ENCODE measurements at regions not wholly inside any gene's neighbourhood (a gene's known extent, or its start where the extent isn't known, plus 50 kb on each side); places are given as distances from the start of the nearest gene placed in this dataset.

- Histone ChIP-seq H4K20me1 (ENCODE audit: control insufficient read depth, extremely low read depth, insufficient read depth, low read length) (no peaks in the 10 kb centered on the region), H3K4me1 (ENCODE audit: control insufficient read depth, extremely low read depth, insufficient read depth, low read length) (no peaks in the 10 kb centered on the region), H3K4me3 (replicated peaks in 1 of 4; ENCODE audit: control extremely low read depth in 1 of 4, insufficient read depth in 1 of 4, low read depth in 3 of 4, low read length in 4 of 4) (no peak overlapping the region), H3K36me3 (ENCODE audit: control insufficient read depth, insufficient read depth, low read length) (no peaks in the 10 kb centered on the region), H2AFZ (ENCODE audit: low read length) (no peak overlapping the region), H3K9me3 (ENCODE audit: control insufficient read depth, insufficient read depth, low read depth, low read length) (no peaks in the 10 kb centered on the region), H3K27ac (ENCODE audit: insufficient read depth, low read length) (no peak overlapping the region), H3K79me2 (ENCODE audit: control insufficient read depth, insufficient read depth, low read length) (no peaks in the 10 kb centered on the region), H3K27me3 (ENCODE audit: control insufficient read depth, insufficient read depth, low read length) (no peaks in the 10 kb centered on the region), H3K9ac (ENCODE audit: insufficient read depth, low read length) (no peak overlapping the region), H3K4me2 (ENCODE audit: extremely low read depth, insufficient read depth, low read length) (no peak overlapping the region)
- DNase-seq (ENCODE audit: low read depth in 2 of 2): no peak
- TF ChIP-seq EZH2 (IDR thresholded peaks at IDR 0.05; ENCODE audit: low read length, missing control alignments) (no peak), CTCF (conservative IDR thresholded peaks at IDR 0.05 in 1 of 2, IDR thresholded peaks at IDR 0.05 in 1 of 2; ENCODE audit: low read depth in 1 of 2, low read length in 2 of 2) (no peak)
Measured at GRCh38 chr2:196513796-196514526, 125.6 kb upstream of the CCDC150 start.

GRCh38 chr2:196514641-196515040, 124.9 kb upstream of the CCDC150 start:
- TF ChIP-seq CTCF (conservative IDR thresholded peaks at IDR 0.05 in 1 of 2, IDR thresholded peaks at IDR 0.05 in 1 of 2; ENCODE audit: low read depth in 1 of 2, low read length in 2 of 2): no peak
- TF ChIP-seq EZH2 (IDR thresholded peaks at IDR 0.05; ENCODE audit: low read length, missing control alignments): no peak
- no peak for DNase-seq (ENCODE audit: low read depth in 2 of 2)
- H2AFZ ChIP-seq (ENCODE audit: low read length): no peak overlapping the region
- H3K4me2 ChIP-seq (ENCODE audit: extremely low read depth, insufficient read depth, low read length): no peak overlapping the region
- H3K27me3 ChIP-seq (ENCODE audit: control insufficient read depth, insufficient read depth, low read length): no peaks in the 10 kb centered on the region
- no peaks in the 10 kb centered on the region for H3K9me3 ChIP-seq (ENCODE audit: control insufficient read depth, insufficient read depth, low read depth, low read length)
- H4K20me1 ChIP-seq (ENCODE audit: control insufficient read depth, extremely low read depth, insufficient read depth, low read length): no peaks in the 10 kb centered on the region
- no peaks in the 10 kb centered on the region for H3K79me2 ChIP-seq (ENCODE audit: control insufficient read depth, insufficient read depth, low read length)
- H3K4me1 ChIP-seq (ENCODE audit: control insufficient read depth, extremely low read depth, insufficient read depth, low read length): no peaks in the 10 kb centered on the region
- H3K9ac ChIP-seq (ENCODE audit: insufficient read depth, low read length): no peak overlapping the region
- no peak overlapping the region for H3K4me3 ChIP-seq (replicated peaks in 1 of 4; ENCODE audit: control extremely low read depth in 1 of 4, insufficient read depth in 1 of 4, low read depth in 3 of 4, low read length in 4 of 4)
- H3K36me3 ChIP-seq (ENCODE audit: control insufficient read depth, insufficient read depth, low read length): no peaks in the 10 kb centered on the region
- no peak overlapping the region for H3K27ac ChIP-seq (ENCODE audit: insufficient read depth, low read length)

- no peaks in the 10 kb centered on the region for H3K79me2 ChIP-seq (ENCODE audit: control insufficient read depth, insufficient read depth, low read length)
- no peak overlapping the region for H3K4me3 ChIP-seq (replicated peaks in 1 of 4; ENCODE audit: control extremely low read depth in 1 of 4, insufficient read depth in 1 of 4, low read depth in 3 of 4, low read length in 4 of 4)
- no peak for DNase-seq (ENCODE audit: low read depth in 2 of 2)
Measured at GRCh38 chr2:196515051-196515450, 124.5 kb upstream of the CCDC150 start.

More at GRCh38 chr2:196515051-196515450, 124.5 kb upstream of the CCDC150 start:
- Histone ChIP-seq H4K20me1 (ENCODE audit: control insufficient read depth, extremely low read depth, insufficient read depth, low read length) (no peaks in the 10 kb centered on the region), H3K27ac (ENCODE audit: insufficient read depth, low read length) (no peak overlapping the region), H3K4me2 (ENCODE audit: extremely low read depth, insufficient read depth, low read length) (no peak overlapping the region), H2AFZ (ENCODE audit: low read length) (no peak overlapping the region), H3K36me3 (ENCODE audit: control insufficient read depth, insufficient read depth, low read length) (no peaks in the 10 kb centered on the region), H3K4me1 (ENCODE audit: control insufficient read depth, extremely low read depth, insufficient read depth, low read length) (no peaks in the 10 kb centered on the region), H3K9me3 (ENCODE audit: control insufficient read depth, insufficient read depth, low read depth, low read length) (no peaks in the 10 kb centered on the region), H3K9ac (ENCODE audit: insufficient read depth, low read length) (no peak overlapping the region), H3K27me3 (ENCODE audit: control insufficient read depth, insufficient read depth, low read length) (no peaks in the 10 kb centered on the region)
- TF ChIP-seq CTCF (conservative IDR thresholded peaks at IDR 0.05 in 1 of 2, IDR thresholded peaks at IDR 0.05 in 1 of 2; ENCODE audit: low read depth in 1 of 2, low read length in 2 of 2) (no peak), EZH2 (IDR thresholded peaks at IDR 0.05; ENCODE audit: low read length, missing control alignments) (no peak)
